ENCODE measurements at regions not wholly inside any gene's neighbourhood (a gene's known extent, or its start where the extent isn't known, plus 50 kb on each side); places are given as distances from the start of the nearest gene placed in this dataset.

GRCh38 chr18:67621049-67621713 lies 104.7 kb upstream of the DSEL start:
- TF ChIP-seq CTCF (IDR thresholded peaks at IDR 0.05; ENCODE audit: low read depth, low read length, missing input control): peak; percentile 3
- TF ChIP-seq REST (IDR thresholded peaks at IDR 0.05): peak; percentile 1
- peak; percentile 28 for TF ChIP-seq ZBTB33 (IDR thresholded peaks at IDR 0.05)
- peak; percentile 19 for TF ChIP-seq TAF1 (conservative IDR thresholded peaks at IDR 0.05)
- TF ChIP-seq EGR1 (IDR thresholded peaks at IDR 0.05; ENCODE audit: low read depth in 2 of 2): peak in 1 of 2 donors; percentile 85
- peak; percentile 98 for TF ChIP-seq SP1 (IDR thresholded peaks at IDR 0.05)
- peak in 1 of 2 donors; percentile 41 for TF ChIP-seq GABPA (IDR thresholded peaks at IDR 0.05 in 1 of 2, conservative IDR thresholded peaks at IDR 0.05 in 1 of 2)
- peak; percentile 81 to 91 for TF ChIP-seq HNF4A (conservative IDR thresholded peaks at IDR 0.05)
- peak; percentile 38 to 48 for TF ChIP-seq RAD21 (IDR thresholded peaks at IDR 0.05)
- no peak for TF ChIP-seq ATF3 (IDR thresholded peaks at IDR 0.05)
- peak; percentile 32 to 62 for TF ChIP-seq JUND (IDR thresholded peaks at IDR 0.05)
- TF ChIP-seq MAX (IDR thresholded peaks at IDR 0.05): no peak
- TF ChIP-seq FOXA1 (IDR thresholded peaks at IDR 0.05): no peak

Measured in liver (tissue), 3 donors.